ENCODE measurements at regions not wholly inside any gene's neighbourhood (a gene's known extent, or its start where the extent isn't known, plus 50 kb on each side); places are given as distances from the start of the nearest gene placed in this dataset.

DNA sequence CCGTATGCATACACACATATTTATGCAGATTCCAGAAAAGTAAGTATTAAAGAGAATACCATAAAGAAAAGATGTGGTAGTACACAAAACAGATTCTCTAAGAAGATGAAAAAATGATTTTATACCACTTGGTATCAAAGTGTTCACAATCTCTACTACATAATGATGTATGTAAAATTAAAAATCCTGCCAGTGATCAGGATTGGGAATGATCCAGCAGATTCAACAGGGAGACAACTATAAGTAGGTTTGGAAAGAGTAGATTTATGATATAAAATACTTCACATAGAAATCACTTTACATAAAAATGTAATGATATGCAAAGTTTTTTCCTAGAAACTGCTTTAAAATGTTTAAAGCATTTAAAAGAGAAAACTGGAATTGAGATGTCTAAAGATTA is 447.0 kb downstream of the CNTNAP4 start:
- no peak overlapping the region for H3K9ac ChIP-seq (ENCODE audit: low read depth, low read length)
- WGBS: no CpG with 5 or more reads among the region's 1 CpG

DNA sequence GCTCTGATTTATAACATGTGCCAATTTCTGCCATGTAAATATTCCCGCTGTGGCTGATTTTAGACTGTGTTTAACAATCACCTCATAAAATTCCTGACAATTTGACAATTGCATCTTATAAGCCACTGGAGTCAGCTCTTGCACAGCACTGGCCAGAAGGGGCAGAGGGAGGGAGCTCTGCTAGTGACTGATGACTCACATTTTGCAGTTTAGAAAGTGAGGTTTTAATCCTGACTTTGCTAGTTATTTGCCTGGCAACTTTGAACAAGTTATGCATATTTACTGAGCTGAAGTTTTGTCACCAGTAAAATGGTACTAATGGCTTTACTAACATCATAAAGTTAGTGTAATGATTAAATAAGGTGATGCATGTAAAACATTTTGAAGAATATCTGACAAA is 452.3 kb downstream of the CNTNAP4 start:
- H3K27me3 ChIP-seq (ENCODE audit: insufficient read depth, low read length): no peaks in the 10 kb centered on the region
- H3K36me3 ChIP-seq (ENCODE audit: insufficient read depth, low read length): no peaks in the 10 kb centered on the region
- no peak overlapping the region for H3K27ac ChIP-seq (ENCODE audit: low read depth, low read length)
- no peaks in the 10 kb centered on the region for H3K9me3 ChIP-seq (ENCODE audit: insufficient read depth, low read depth, low read length)
- H3K4me3 ChIP-seq (ENCODE audit: low read length): no peak overlapping the region
- H3K4me1 ChIP-seq (ENCODE audit: insufficient read depth, low read length): no peaks in the 10 kb centered on the region
- 100% methylated on average over 1 of the region's 1 CpG for WGBS
- no peak overlapping the region for H3K9ac ChIP-seq (ENCODE audit: low read depth, low read length)

More for the DNA sequence above, 447.0 kb downstream of the CNTNAP4 start:
- H3K4me3 ChIP-seq (ENCODE audit: low read length): no peak overlapping the region
- H3K9me3 ChIP-seq (ENCODE audit: insufficient read depth, low read depth, low read length): no peaks in the 10 kb centered on the region
- H3K27me3 ChIP-seq (ENCODE audit: insufficient read depth, low read length): no peaks in the 10 kb centered on the region
- no peaks in the 10 kb centered on the region for H3K4me1 ChIP-seq (ENCODE audit: insufficient read depth, low read length)
- no peak overlapping the region for H3K27ac ChIP-seq (ENCODE audit: low read depth, low read length)
- no peaks in the 10 kb centered on the region for H3K36me3 ChIP-seq (ENCODE audit: insufficient read depth, low read length)

DNA sequence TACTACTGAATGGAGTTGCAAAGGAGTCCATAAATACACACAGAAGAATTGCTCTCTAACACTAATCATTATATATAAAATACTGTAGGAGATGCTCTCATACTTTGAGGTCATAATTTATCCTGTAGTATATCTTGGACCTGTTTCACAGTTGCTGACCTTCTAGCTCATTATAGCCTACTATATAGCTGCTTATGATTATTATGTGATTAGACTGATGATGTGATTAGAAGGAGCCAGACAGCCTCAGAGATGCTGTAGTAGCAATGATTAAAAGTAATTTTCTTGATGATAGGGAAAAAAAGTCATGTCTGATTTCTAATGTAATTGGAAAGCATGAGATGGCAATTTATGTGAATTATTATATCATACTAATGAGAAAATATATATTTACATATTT is 455.7 kb downstream of the CNTNAP4 start:
- H3K9ac ChIP-seq (ENCODE audit: low read depth, low read length): no peak overlapping the region
- no peaks in the 10 kb centered on the region for H3K4me1 ChIP-seq (ENCODE audit: insufficient read depth, low read length)
- H3K27ac ChIP-seq (ENCODE audit: low read depth, low read length): no peak overlapping the region
- no peaks in the 10 kb centered on the region for H3K27me3 ChIP-seq (ENCODE audit: insufficient read depth, low read length)
- no peaks in the 10 kb centered on the region for H3K9me3 ChIP-seq (ENCODE audit: insufficient read depth, low read depth, low read length)
- H3K36me3 ChIP-seq (ENCODE audit: insufficient read depth, low read length): no peaks in the 10 kb centered on the region
- no peak overlapping the region for H3K4me3 ChIP-seq (ENCODE audit: low read length)

DNA sequence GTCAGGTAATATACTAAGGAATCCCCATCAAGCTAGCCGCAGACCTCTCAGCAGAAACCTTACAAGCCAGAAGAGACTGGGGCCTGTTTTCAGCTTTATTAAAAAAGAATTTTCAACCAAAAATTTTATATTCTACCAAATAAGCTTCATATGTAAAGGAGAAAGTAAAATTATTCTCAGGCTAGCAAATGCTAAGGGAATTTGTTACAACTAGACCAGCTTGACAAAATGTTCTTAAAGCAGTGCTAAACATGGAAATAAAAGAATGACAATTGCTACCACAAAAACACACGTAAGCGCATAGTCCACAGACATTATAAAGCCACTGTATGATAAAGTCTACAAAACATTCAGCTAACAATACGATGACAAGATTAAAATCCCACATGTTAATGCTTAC is 449.4 kb upstream of the MON1B start:
- Histone ChIP-seq H3K27me3 (ENCODE audit: insufficient read depth, low read length) (no peaks in the 10 kb centered on the region), H3K27ac (ENCODE audit: low read depth, low read length) (no peak overlapping the region), H3K9ac (ENCODE audit: low read depth, low read length) (no peak overlapping the region), H3K9me3 (ENCODE audit: insufficient read depth, low read depth, low read length) (peaks cover 7% of the 10 kb centered on the region; the same call in 1 of the 2 replicates), H3K4me3 (ENCODE audit: low read length) (no peak overlapping the region), H3K4me1 (ENCODE audit: insufficient read depth, low read length) (no peaks in the 10 kb centered on the region), H3K36me3 (ENCODE audit: insufficient read depth, low read length) (no peaks in the 10 kb centered on the region)
- 93% methylated on average over 4 of the region's 4 CpGs for WGBS

DNA sequence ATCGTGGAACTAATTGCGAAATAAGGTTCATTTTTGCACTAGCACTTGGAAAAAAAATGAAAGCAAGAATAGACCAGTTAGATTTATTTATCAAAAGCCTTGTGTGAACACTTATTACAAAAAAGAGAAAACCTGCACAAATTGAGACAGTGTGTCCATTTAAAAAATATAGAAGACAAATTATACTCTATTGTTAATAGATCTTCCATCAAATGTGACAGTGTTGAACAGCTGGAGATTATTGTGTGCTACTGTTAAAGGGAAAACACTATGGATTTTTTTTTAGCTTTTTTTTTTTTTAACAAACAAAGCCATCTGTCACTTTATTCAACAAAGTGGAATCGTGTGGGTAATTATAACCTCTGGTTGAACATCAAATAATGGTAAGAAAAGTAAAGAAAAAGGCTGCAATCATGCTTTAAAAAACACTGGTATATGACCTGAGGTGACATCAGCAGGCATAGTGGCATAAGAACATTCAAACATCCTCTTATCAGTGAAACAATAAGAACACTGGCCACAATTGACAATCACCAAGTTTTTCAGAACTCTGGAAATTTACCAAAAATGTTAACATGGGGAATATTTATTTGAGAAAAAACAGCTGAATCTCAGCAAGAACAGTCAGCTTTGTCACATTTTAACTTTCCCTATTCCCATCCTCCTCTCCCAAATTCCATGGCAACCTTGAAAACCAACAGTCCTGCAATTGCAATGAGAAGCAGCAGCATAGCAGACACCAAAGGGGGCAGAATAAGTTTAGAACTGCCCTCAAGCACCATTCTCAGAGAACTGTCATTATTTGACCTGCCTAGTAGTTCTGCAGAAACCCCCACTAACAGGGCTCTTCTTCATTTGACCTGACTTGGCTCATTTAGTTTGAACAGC is 442.3 kb upstream of the MON1B start:
- Histone ChIP-seq H3K4me3 (ENCODE audit: low read length) (no peak overlapping the region), H3K36me3 (ENCODE audit: insufficient read depth, low read length) (no peaks in the 10 kb centered on the region), H3K4me1 (ENCODE audit: insufficient read depth, low read length) (no peaks in the 10 kb centered on the region), H3K9ac (ENCODE audit: low read depth, low read length) (no peak overlapping the region), H3K9me3 (ENCODE audit: insufficient read depth, low read depth, low read length) (no peaks in the 10 kb centered on the region), H3K27me3 (ENCODE audit: insufficient read depth, low read length) (no peaks in the 10 kb centered on the region), H3K27ac (ENCODE audit: low read depth, low read length) (no peak overlapping the region)
- 89% methylated on average over 3 of the region's 3 CpGs for WGBS

DNA sequence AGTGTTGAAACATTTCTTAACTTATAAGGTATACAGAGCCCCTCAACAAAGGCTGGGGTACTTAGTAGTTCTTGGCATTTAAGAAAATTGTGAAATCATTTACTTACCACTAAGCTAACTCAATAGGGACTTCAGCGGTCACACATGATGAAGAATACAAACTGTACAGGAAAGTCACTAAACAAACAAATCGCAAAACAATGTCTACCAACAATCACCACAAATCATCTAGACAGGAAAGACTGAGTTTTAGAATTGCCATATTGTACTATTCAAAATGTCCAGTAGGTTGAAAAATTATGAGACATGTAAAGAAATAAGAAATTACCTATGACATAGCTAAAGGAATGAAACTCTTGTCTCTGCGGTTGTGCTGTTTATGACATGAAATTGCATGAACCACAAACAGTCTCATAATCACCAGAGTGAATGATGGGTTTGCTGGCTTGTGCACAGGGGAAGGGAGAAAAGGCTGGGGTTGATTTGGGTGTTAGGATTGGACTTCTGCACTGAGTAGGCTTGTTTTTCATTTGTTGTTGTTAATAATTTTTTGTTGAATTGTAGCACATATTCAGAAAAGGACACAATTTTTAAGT is 441.1 kb upstream of the MON1B start:
- H3K36me3 ChIP-seq (ENCODE audit: insufficient read depth, low read length): no peaks in the 10 kb centered on the region
- no peak overlapping the region for H3K4me3 ChIP-seq (ENCODE audit: low read length)
- no peaks in the 10 kb centered on the region for H3K4me1 ChIP-seq (ENCODE audit: insufficient read depth, low read length)
- no peaks in the 10 kb centered on the region for H3K9me3 ChIP-seq (ENCODE audit: insufficient read depth, low read depth, low read length)
- H3K27ac ChIP-seq (ENCODE audit: low read depth, low read length): no peak overlapping the region
- WGBS: 91% methylated on average over 3 of the region's 3 CpGs
- H3K9ac ChIP-seq (ENCODE audit: low read depth, low read length): no peak overlapping the region
- no peaks in the 10 kb centered on the region for H3K27me3 ChIP-seq (ENCODE audit: insufficient read depth, low read length)

DNA sequence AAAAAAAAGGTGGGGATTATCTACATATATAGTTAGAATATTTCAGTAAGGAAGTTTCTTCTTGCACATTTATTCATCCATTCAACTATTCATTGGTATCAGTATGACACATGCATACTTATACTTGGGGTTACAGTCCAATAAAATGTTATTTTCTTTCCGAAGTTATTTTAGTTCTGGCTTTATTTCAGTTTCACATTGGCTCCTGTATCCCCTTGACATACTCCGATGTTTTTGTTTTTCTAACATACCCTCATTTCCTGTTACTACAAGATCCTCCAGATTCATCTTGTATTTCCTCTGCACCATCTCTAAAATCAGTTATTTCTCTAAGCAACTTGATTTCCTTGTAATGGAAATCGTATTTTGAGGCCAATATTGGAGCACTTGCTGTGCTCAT is 435.5 kb upstream of the MON1B start:
- Histone ChIP-seq H3K4me3 (ENCODE audit: low read length) (no peak overlapping the region), H3K9ac (ENCODE audit: low read depth, low read length) (no peak overlapping the region), H3K27ac (ENCODE audit: low read depth, low read length) (no peak overlapping the region), H3K9me3 (ENCODE audit: insufficient read depth, low read depth, low read length) (no peaks in the 10 kb centered on the region), H3K27me3 (ENCODE audit: insufficient read depth, low read length) (no peaks in the 10 kb centered on the region), H3K36me3 (ENCODE audit: insufficient read depth, low read length) (no peaks in the 10 kb centered on the region), H3K4me1 (ENCODE audit: insufficient read depth, low read length) (no peaks in the 10 kb centered on the region)
- 99% methylated on average over 3 of the region's 3 CpGs for WGBS

DNA sequence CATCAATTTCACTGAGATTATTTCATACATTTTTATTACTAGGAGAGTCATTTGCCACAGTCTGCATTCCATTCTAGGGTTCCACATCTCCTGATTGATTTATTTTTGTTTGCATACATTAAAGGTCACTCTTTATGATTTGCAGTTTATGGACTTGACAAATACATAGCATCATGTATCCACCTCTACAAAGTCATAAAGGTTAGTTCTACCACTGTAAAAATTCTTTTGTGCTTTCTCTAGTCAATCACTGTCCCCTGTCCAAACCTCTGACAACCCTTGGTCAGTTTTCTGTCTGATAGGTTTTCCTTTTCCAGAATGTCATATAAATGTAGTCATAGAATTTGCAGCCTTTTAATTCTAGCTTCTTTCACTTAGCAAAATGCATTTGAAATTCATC is 434.6 kb upstream of the MON1B start:
- no peaks in the 10 kb centered on the region for H3K4me1 ChIP-seq (ENCODE audit: insufficient read depth, low read length)
- H3K4me3 ChIP-seq (ENCODE audit: low read length): no peak overlapping the region
- no peak overlapping the region for H3K9ac ChIP-seq (ENCODE audit: low read depth, low read length)
- no peak overlapping the region for H3K27ac ChIP-seq (ENCODE audit: low read depth, low read length)
- no peaks in the 10 kb centered on the region for H3K36me3 ChIP-seq (ENCODE audit: insufficient read depth, low read length)
- H3K27me3 ChIP-seq (ENCODE audit: insufficient read depth, low read length): no peaks in the 10 kb centered on the region
- no peaks in the 10 kb centered on the region for H3K9me3 ChIP-seq (ENCODE audit: insufficient read depth, low read depth, low read length)

DNA sequence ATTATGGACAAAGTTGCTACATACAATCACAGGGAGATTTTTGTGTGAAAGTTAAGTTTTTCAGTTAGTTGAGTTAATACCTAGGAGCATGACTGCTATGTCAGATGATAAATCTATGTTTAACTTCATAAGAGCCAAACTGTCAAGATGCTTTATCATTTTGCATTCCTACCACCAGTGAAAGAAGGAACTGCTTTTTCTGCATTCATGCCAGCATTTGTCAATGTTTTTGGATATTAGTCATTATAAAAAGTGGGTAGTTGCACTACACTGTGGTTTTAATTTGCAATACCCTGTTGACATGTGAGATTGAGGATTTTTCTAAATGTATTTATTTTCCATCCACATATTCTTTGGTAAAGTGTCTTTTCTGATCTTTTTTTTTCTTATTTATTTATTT is 434.0 kb upstream of the MON1B start:
- Histone ChIP-seq H3K36me3 (ENCODE audit: insufficient read depth, low read length) (no peaks in the 10 kb centered on the region), H3K27me3 (ENCODE audit: insufficient read depth, low read length) (no peaks in the 10 kb centered on the region), H3K9ac (ENCODE audit: low read depth, low read length) (no peak overlapping the region), H3K27ac (ENCODE audit: low read depth, low read length) (no peak overlapping the region), H3K9me3 (ENCODE audit: insufficient read depth, low read depth, low read length) (no peaks in the 10 kb centered on the region), H3K4me1 (ENCODE audit: insufficient read depth, low read length) (no peaks in the 10 kb centered on the region), H3K4me3 (ENCODE audit: low read length) (no peak overlapping the region)

DNA sequence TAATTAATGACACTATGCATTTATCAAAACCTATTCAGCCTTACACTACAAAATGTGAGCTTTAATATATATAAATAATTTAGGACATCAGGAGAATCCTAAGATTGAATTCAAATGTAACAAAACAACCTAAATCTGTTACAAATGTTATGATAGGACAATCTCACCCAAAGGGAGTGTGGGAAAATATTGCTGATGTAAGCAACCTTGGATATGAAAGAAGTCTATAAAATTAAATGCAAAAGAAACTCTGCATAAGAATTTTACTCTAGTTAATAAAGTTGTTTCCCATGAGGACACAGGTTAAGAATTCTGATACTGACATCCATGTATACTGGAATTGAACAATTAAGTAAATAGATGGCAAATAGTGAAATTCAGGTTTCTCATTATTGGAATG is 424.5 kb upstream of the MON1B start:
- Histone ChIP-seq H3K4me3 (ENCODE audit: low read length) (no peak overlapping the region), H3K9me3 (ENCODE audit: insufficient read depth, low read depth, low read length) (0 out of 2 replicates have a peak, but pooled peaks cover 4% of the 10 kb centered on the region), H3K27ac (ENCODE audit: low read depth, low read length) (no peak overlapping the region), H3K4me1 (ENCODE audit: insufficient read depth, low read length) (no peaks in the 10 kb centered on the region), H3K36me3 (ENCODE audit: insufficient read depth, low read length) (no peaks in the 10 kb centered on the region), H3K27me3 (ENCODE audit: insufficient read depth, low read length) (no peaks in the 10 kb centered on the region), H3K9ac (ENCODE audit: low read depth, low read length) (no peak overlapping the region)

DNA sequence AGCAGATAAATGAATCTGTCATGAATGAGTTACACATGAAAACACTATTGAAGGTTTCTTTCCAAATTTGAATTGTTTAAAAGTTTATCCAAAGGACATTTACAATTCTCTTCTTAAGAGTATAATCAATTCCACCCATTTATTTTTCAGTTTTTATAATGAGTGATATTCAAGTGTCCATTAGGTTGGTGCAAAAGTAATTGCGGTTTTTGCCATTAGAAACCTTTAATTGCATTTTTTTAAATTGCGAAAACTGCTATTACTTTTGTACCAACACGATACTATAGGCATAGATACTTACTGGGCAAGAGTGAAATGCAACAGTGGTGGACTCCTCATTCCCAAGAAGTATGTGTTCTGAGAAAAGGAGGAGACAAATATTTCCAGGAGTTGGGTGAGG is 422.7 kb upstream of the MON1B start:
- Histone ChIP-seq H3K9ac (ENCODE audit: low read depth, low read length) (no peak overlapping the region), H3K27me3 (ENCODE audit: insufficient read depth, low read length) (no peaks in the 10 kb centered on the region), H3K4me3 (ENCODE audit: low read length) (no peak overlapping the region), H3K27ac (ENCODE audit: low read depth, low read length) (no peak overlapping the region), H3K36me3 (ENCODE audit: insufficient read depth, low read length) (no peaks in the 10 kb centered on the region), H3K9me3 (ENCODE audit: insufficient read depth, low read depth, low read length) (no peaks in the 10 kb centered on the region), H3K4me1 (ENCODE audit: insufficient read depth, low read length) (no peaks in the 10 kb centered on the region)
- 97% methylated on average over 3 of the region's 3 CpGs for WGBS
